IMR-90 (cell line): ENCODE measurements at regions not wholly inside any gene's neighbourhood (a gene's known extent, or its start where the extent isn't known, plus 50 kb on each side); places are given as distances from the start of the nearest gene placed in this dataset.

Experiments used
- ATAC-seq: fragments of 200-7000 bp; cut with Tn5 transposase; 2 replicates; pipeline ENCODE4 v1.9.1; 2020; ENCODE audit warnings: low read depth, mild to moderate bottlenecking, moderate library complexity
- BruUV-seq: library from RNA; stranded (reverse); fragments of 400-500 nt; replicated peaks from 2 replicates; lab custom pipeline; 2021; lab: Mats Ljungman, UMichigan
- CTCF ChIA-PET: fragments of 300-600 bp; formaldehyde crosslinking; extraction: SDS; loops from one replicate; lab custom pipeline; 2021; ENCODE audit warnings: antibody characterized with exemption; lab: Yijun Ruan, JAX
- POLR2A ChIA-PET: fragments of 300-600 bp; sonication (Branson Sonifier 250); formaldehyde crosslinking; loops from one replicate; lab custom pipeline; 2022; ENCODE audit warnings: antibody characterized with exemption; ENCODE audit not compliant: unreplicated experiment; lab: Charles Lee
- DNase-seq: peaks from one replicate; pipeline ENCODE4 v3.0.0; 2013
- H2AFZ ChIP-seq: replicated peaks from 2 replicates; pipeline ENCODE3; 2013; ENCODE audit warnings: low read length, mild to moderate bottlenecking; ENCODE audit not compliant: poor library complexity
- H2AK5ac ChIP-seq: 2 replicates; pipeline ENCODE4 v1.6.1; 2013; ENCODE audit warnings: low read depth, low read length, inconsistent platforms
- H2AK9ac ChIP-seq: replicated peaks from 2 replicates; pipeline ENCODE3; 2013; ENCODE audit warnings: mild to moderate bottlenecking, low read depth, low read length, moderate library complexity; ENCODE audit not compliant: poor library complexity
- H2BK120ac ChIP-seq: 2 replicates; pipeline ENCODE4 v1.6.1; 2013; ENCODE audit warnings: low read depth, low read length, inconsistent platforms
- H2BK15ac ChIP-seq: 3 replicates; pipeline ENCODE4 v1.6.1; 2013; ENCODE audit warnings: low read depth, low read length, inconsistent platforms
- H2BK20ac ChIP-seq: 2 replicates; pipeline ENCODE4 v1.6.1; 2013; ENCODE audit warnings: low read depth, mild to moderate bottlenecking, inconsistent platforms, low read length, moderate library complexity
- H2BK5ac ChIP-seq: 2 replicates; pipeline ENCODE4 v1.6.1; 2013; ENCODE audit warnings: mild to moderate bottlenecking, low read depth, low read length, inconsistent platforms; ENCODE audit not compliant: poor library complexity, severe bottlenecking
- H3K14ac ChIP-seq: replicated peaks from 2 replicates; pipeline ENCODE4 v1.6.1; 2013; ENCODE audit warnings: low read depth, low read length, inconsistent platforms
- H3K18ac ChIP-seq: 2 replicates; pipeline ENCODE4 v1.6.1; 2013; ENCODE audit warnings: low read depth, low read length, control low read depth
- H3K23ac ChIP-seq: 2 replicates; pipeline ENCODE4 v1.6.1; 2013; ENCODE audit warnings: low read depth, low read length, inconsistent platforms
- H3K27ac ChIP-seq: 2 replicates; pipeline ENCODE4 v1.5.1; 2013; ENCODE audit warnings: mild to moderate bottlenecking, control low read depth, low read length; ENCODE audit not compliant: insufficient read depth
- H3K27me3 ChIP-seq: 2 replicates; pipeline ENCODE4 v1.6.1; 2013; ENCODE audit warnings: low read length; ENCODE audit not compliant: control insufficient read depth, insufficient read depth
- H3K36me3 ChIP-seq: 2 replicates; pipeline ENCODE4 v1.6.1; 2013; ENCODE audit warnings: low read length, mixed read lengths; ENCODE audit not compliant: control insufficient read depth, insufficient read depth
- H3K4ac ChIP-seq: 2 replicates; pipeline ENCODE4 v1.6.1; 2013; ENCODE audit warnings: low read depth, low read length, inconsistent platforms
- H3K4me1 ChIP-seq: 2 replicates; pipeline ENCODE4 v1.6.1; 2013; ENCODE audit warnings: low read length, mixed read lengths; ENCODE audit not compliant: control insufficient read depth, insufficient read depth
- H3K4me2 ChIP-seq: 2 replicates; pipeline ENCODE4 v1.6.1; 2013; ENCODE audit warnings: low read depth, mild to moderate bottlenecking, control low read depth, low read length, moderate library complexity
- H3K4me3 ChIP-seq: 2 replicates; pipeline ENCODE4 v1.5.1; 2013; ENCODE audit warnings: low read depth, mild to moderate bottlenecking, control low read depth, low read length, moderate library complexity; ENCODE audit not compliant: insufficient read depth
- H3K56ac ChIP-seq: 2 replicates; pipeline ENCODE4 v1.6.1; 2013; ENCODE audit warnings: low read length, inconsistent platforms; ENCODE audit not compliant: insufficient read depth; ENCODE audit errors: extremely low read depth
- H3K79me1 ChIP-seq, 2 experiments: 2 replicates each; pipeline ENCODE4 v1.6.1; 2013; ENCODE audit warnings: low read length in 2 of 2, inconsistent platforms in 1 of 2, low read depth in 1 of 2
- H3K9ac ChIP-seq: 2 replicates; pipeline ENCODE4 v1.6.1; 2013; ENCODE audit warnings: low read depth, low read length, control low read depth
- H3K9me1 ChIP-seq: 2 replicates; pipeline ENCODE4 v1.6.1; 2013; ENCODE audit warnings: low read length, inconsistent platforms; ENCODE audit not compliant: insufficient read depth
- H3K9me3 ChIP-seq: 2 replicates; pipeline ENCODE4 v1.6.1; 2013; ENCODE audit warnings: low read length; ENCODE audit not compliant: control insufficient read depth, insufficient read depth
- H4K20me1 ChIP-seq: 2 replicates; pipeline ENCODE4 v1.6.1; 2013; ENCODE audit warnings: low read length, inconsistent platforms; ENCODE audit not compliant: insufficient read depth
- H4K5ac ChIP-seq: 2 replicates; pipeline ENCODE4 v1.6.1; 2013; ENCODE audit warnings: mild to moderate bottlenecking, low read depth, low read length, control low read depth
- H4K8ac ChIP-seq, 2 experiments: 2 replicates each; pipeline ENCODE4 v1.6.1; 2013; ENCODE audit warnings: low read depth in 2 of 2, low read length in 2 of 2, control low read depth in 1 of 2, inconsistent platforms in 1 of 2
- H4K91ac ChIP-seq: 2 replicates; pipeline ENCODE4 v1.6.1; 2013; ENCODE audit warnings: low read depth, low read length, inconsistent platforms; ENCODE audit not compliant: insufficient read depth
- BHLHE40 ChIP-seq: fragments of 150-350 bp; IDR thresholded peaks from 2 replicates; pipeline ENCODE4 v1.6.1; 2016; ENCODE audit warnings: mild to moderate bottlenecking, low read depth, low read length
- CEBPB ChIP-seq: IDR thresholded peaks from 2 replicates; pipeline ENCODE4 v1.6.1; 2012; ENCODE audit warnings: low read depth, low read length, improper control_type of control experiment
- CHD1 ChIP-seq: IDR thresholded peaks from 2 replicates; pipeline ENCODE4 v1.6.1; 2012; ENCODE audit warnings: low read depth, low read length, improper control_type of control experiment
- CTCF ChIP-seq: conservative IDR thresholded peaks from 2 replicates; pipeline ENCODE4 v1.5.1; 2012; ENCODE audit warnings: mild to moderate bottlenecking, low read depth, low read length, improper control_type of control experiment
- ELK1 ChIP-seq: fragments of 150-350 bp; IDR thresholded peaks from 2 replicates; pipeline ENCODE4 v1.6.1; 2016; ENCODE audit warnings: low read depth, mild to moderate bottlenecking, low read length, moderate library complexity, borderline replicate concordance
- FOS ChIP-seq: fragments of 150-350 bp; IDR thresholded peaks from 2 replicates; pipeline ENCODE4 v1.6.1; 2016; ENCODE audit warnings: low read depth, low read length
- MAFK ChIP-seq: IDR thresholded peaks from 2 replicates; pipeline ENCODE4 v1.6.1; 2012; ENCODE audit warnings: low read depth, low read length, improper control_type of control experiment
- MAZ ChIP-seq: IDR thresholded peaks from 2 replicates; pipeline ENCODE4 v1.6.1; 2012; ENCODE audit warnings: low read depth, mild to moderate bottlenecking, low read length, improper control_type of control experiment, moderate library complexity, borderline replicate concordance
- MXI1 ChIP-seq: IDR thresholded peaks from 2 replicates; pipeline ENCODE4 v1.6.1; 2012; ENCODE audit warnings: low read depth, mild to moderate bottlenecking, low read length, moderate library complexity, borderline replicate concordance
- NFE2L2 ChIP-seq: fragments of 150-350 bp; IDR thresholded peaks from 2 replicates; pipeline ENCODE4 v1.6.1; 2016; ENCODE audit warnings: low read depth, mild to moderate bottlenecking, low read length
- POLR2A ChIP-seq: IDR thresholded peaks from 2 replicates; pipeline ENCODE4 v1.6.1; 2012; ENCODE audit warnings: mild to moderate bottlenecking, low read depth, low read length
- RAD21 ChIP-seq: IDR thresholded peaks from 2 replicates; pipeline ENCODE4 v1.6.1; 2012; ENCODE audit warnings: low read length, improper control_type of control experiment
- RCOR1 ChIP-seq: IDR thresholded peaks from 2 replicates; pipeline ENCODE4 v1.6.1; 2012; ENCODE audit warnings: mild to moderate bottlenecking, low read length, improper control_type of control experiment; ENCODE audit not compliant: insufficient replicate concordance
- RFX5 ChIP-seq: IDR thresholded peaks from 2 replicates; pipeline ENCODE4 v1.8.0; 2012; ENCODE audit warnings: low read depth, mild to moderate bottlenecking, low read length, moderate library complexity
- SMC3 ChIP-seq: fragments of 150-350 bp; IDR thresholded peaks from 2 replicates; pipeline ENCODE4 v1.6.1; 2016; ENCODE audit warnings: low read depth, mild to moderate bottlenecking, antibody characterized with exemption, low read length, moderate library complexity
- USF2 ChIP-seq: fragments of 150-350 bp; IDR thresholded peaks from 2 replicates; pipeline ENCODE4 v1.6.1; 2017; ENCODE audit warnings: mild to moderate bottlenecking, antibody characterized with exemption, low read length, low read depth
- dilution Hi-C: fragments of 300-500 bp; cut with HindIII; formaldehyde crosslinking; loops from one replicate; pipeline ENCODE4 v1.14.3; 2018; ENCODE audit warnings: low sequenced_read_pairs; ENCODE audit not compliant: unreplicated experiment
- in situ Hi-C: fragments of 300-500 bp; cut with MboI; formaldehyde crosslinking; loops from 3 replicates; pipeline ENCODE4 v1.14.3; 2019; ENCODE audit warnings: low sequenced_read_pairs, inconsistent platforms, mixed read lengths
- intact Hi-C: fragments of 100-400 bp; cut with micrococcal nuclease; formaldehyde crosslinking; loops from 2 replicates; pipeline ENCODE4 v1.10.0; 2022

GRCh38 chr21:35428937-35429336, 379.8 kb upstream of the RUNX1 start:
- Histone ChIP-seq H3K27ac (no peak overlapping the region), H3K36me3 (no peaks in the 10 kb centered on the region), H3K4me1 (peaks cover 1% of the 10 kb centered on the region; the same call in 1 of the 2 replicates), H2BK15ac (no peak overlapping the region), H3K14ac (no peak overlapping the region), H2AFZ (no peak overlapping the region), H3K79me1 (no peaks in the 10 kb centered on the region), H4K20me1 (no peaks in the 10 kb centered on the region), H3K9me1 (no peaks in the 10 kb centered on the region; the same call in 1 of the 2 replicates), H3K18ac (no peak overlapping the region), H3K4ac (no peak overlapping the region), H2AK9ac (no peak overlapping the region), H3K27me3 (no peaks in the 10 kb centered on the region), H3K9ac (no peak overlapping the region), H2BK5ac (no peak overlapping the region), H4K8ac (no peak overlapping the region), H3K23ac (no peak overlapping the region), H2AK5ac (no peak overlapping the region), H3K56ac (no peak overlapping the region), H3K4me3 (no peak overlapping the region), H4K91ac (no peak overlapping the region; the same call in 1 of the 2 replicates), H3K4me2 (no peak overlapping the region), H4K5ac (no peak overlapping the region), H2BK120ac (no peak overlapping the region), H2BK20ac (no peak overlapping the region), H3K9me3 (peaks cover 14% of the 10 kb centered on the region)
- dilution Hi-C loops, result no loop called here
- in situ Hi-C loops, result no loop called here
- ChIA-PET CTCF (no interaction called here), POLR2A (no interaction called here)
- no peak for TF ChIP-seq RFX5
- TF ChIP-seq MAFK, result no peak
- TF ChIP-seq MAZ, result no peak
- TF ChIP-seq NFE2L2, result no peak
- no peak for TF ChIP-seq SMC3
- TF ChIP-seq CHD1, result no peak
- TF ChIP-seq BHLHE40, result no peak
- TF ChIP-seq MXI1, result no peak
- no peak for TF ChIP-seq FOS
- TF ChIP-seq CTCF, result no peak
- no peak for TF ChIP-seq RCOR1
- no peak for TF ChIP-seq USF2
- no peak for TF ChIP-seq RAD21
- TF ChIP-seq ELK1, result no peak
- no peak for TF ChIP-seq CEBPB
- TF ChIP-seq POLR2A, result no peak
- DNase-seq (no peak), ATAC-seq (no peak)
- intact Hi-C loops, result no loop called here
- no TSS peak for BruUV-seq
